B cell (primary cell): ENCODE measurements at regions not wholly inside any gene's neighbourhood (a gene's known extent, or its start where the extent isn't known, plus 50 kb on each side); places are given as distances from the start of the nearest gene placed in this dataset.

Experiments
- ATAC-seq: fragments of 200-7000 bp; cut with Tn5 transposase; one replicate; pipeline ENCODE4 v1.10.0; 2021; ENCODE audit warnings: low read depth, mild to moderate bottlenecking, moderate number of reproducible peaks, moderate library complexity
- CTCF ChIA-PET: fragments of 350-600 bp; sonication (Branson Sonifier 250); formaldehyde crosslinking; loops from one replicate; lab custom pipeline; 2021; ENCODE audit warnings: antibody characterized with exemption, inconsistent platforms; lab: Charles Lee
- POLR2A ChIA-PET: fragments of 350-600 bp; sonication (Branson Sonifier 250); formaldehyde crosslinking; loops from one replicate; lab custom pipeline; 2021; ENCODE audit warnings: antibody characterized with exemption; lab: Charles Lee
- DNase-seq: peaks from one replicate; pipeline ENCODE4 v3.0.0; 2013
- H2AFZ ChIP-seq: 2 replicates; pipeline ENCODE4 v1.6.1; 2012; ENCODE audit warnings: mild to moderate bottlenecking, low read depth, low read length; ENCODE audit not compliant: insufficient read depth, poor library complexity, severe bottlenecking
- H3K27ac ChIP-seq, 2 donors: 1 replicate in 1 of 2; 2 replicates in 1 of 2; pipeline ENCODE4 v1.5.1; 2012 to 2013; ENCODE audit warnings: low read length in 2 of 2, mild to moderate bottlenecking in 2 of 2, moderate library complexity in 1 of 2
- H3K27me3 ChIP-seq, 4 experiments: fragments of 200-600 bp in 1 of 4; sonication (generic) in 1 of 4; replicated peaks in 1 of 4; 1 replicate in 2 of 4; 2 replicates in 2 of 4; pipeline versions ENCODE4 v1.6.1 to v1.7.0; 2013 to 2016; ENCODE audit warnings: low read length in 3 of 4, mild to moderate bottlenecking in 2 of 4, mixed read lengths in 1 of 4, moderate library complexity in 1 of 4; ENCODE audit not compliant: insufficient read depth in 4 of 4, control insufficient read depth in 3 of 4; ENCODE audit errors: control extremely low read depth in 1 of 4
- H3K36me3 ChIP-seq, 2 experiments: replicated peaks in 1 of 2; 1 replicate in 1 of 2; 2 replicates in 1 of 2; pipeline versions ENCODE4 v1.6.1 to v1.7.1; 2013; ENCODE audit warnings: low read length in 1 of 2; ENCODE audit not compliant: insufficient read depth in 2 of 2, control insufficient read depth in 1 of 2; ENCODE audit errors: control extremely low read depth in 1 of 2, extremely low read depth in 1 of 2
- H3K4me1 ChIP-seq, 2 donors: fragments of 200-600 bp in 1 of 2; sonication (generic) in 1 of 2; 1 replicate in 1 of 2; 2 replicates in 1 of 2; pipeline versions ENCODE4 v1.5.1 to v1.6.1; 2013 to 2017; ENCODE audit warnings: low read length in 2 of 2; ENCODE audit not compliant: control insufficient read depth in 2 of 2, insufficient read depth in 2 of 2
- H3K4me2 ChIP-seq: replicated peaks from 2 replicates; pipeline ENCODE3; 2012; ENCODE audit warnings: mild to moderate bottlenecking, low read depth, low read length; ENCODE audit not compliant: poor library complexity, severe bottlenecking
- H3K4me3 ChIP-seq, 5 experiments: fragments of 200-600 bp in 1 of 5; sonication (generic) in 1 of 5; 1 replicate in 3 of 5; 2 replicates in 2 of 5; pipeline versions ENCODE4 v1.5.1 to v1.7.0; 2011 to 2016; ENCODE audit warnings: low read length in 4 of 5, mild to moderate bottlenecking in 4 of 5, low read depth in 2 of 5, control low read depth in 1 of 5, moderate library complexity in 1 of 5; ENCODE audit not compliant: insufficient read depth in 1 of 5; ENCODE audit errors: control extremely low read depth in 1 of 5, extremely low read depth in 1 of 5
- H3K79me2 ChIP-seq: fragments of 200-600 bp; sonication (generic); one replicate; pipeline ENCODE4 v1.6.0; 2016; ENCODE audit warnings: low read length; ENCODE audit not compliant: control insufficient read depth, insufficient read depth
- H3K9ac ChIP-seq: fragments of 200-600 bp; sonication (generic); 2 replicates; pipeline ENCODE4 v1.6.1; 2017; ENCODE audit warnings: mild to moderate bottlenecking, low read length, moderate library complexity
- H3K9me3 ChIP-seq, 3 donors: one replicate each; pipeline versions ENCODE4 v1.6.1 to v1.7.1; 2013; ENCODE audit warnings: low read length in 2 of 3; ENCODE audit not compliant: control insufficient read depth in 2 of 3, insufficient read depth in 1 of 3; ENCODE audit errors: control extremely low read depth in 1 of 3
- H4K20me1 ChIP-seq: 2 replicates; pipeline ENCODE4 v1.6.0; 2012; ENCODE audit warnings: mild to moderate bottlenecking, low read length; ENCODE audit not compliant: insufficient read depth, control insufficient read depth, poor library complexity, severe bottlenecking
- H3K27ac Mint-ChIP-seq: one replicate; pipeline ENCODE4 v1.8.0; 2021; ENCODE audit warnings: mixed read lengths
- H3K27me3 Mint-ChIP-seq: one replicate; pipeline ENCODE4 v1.8.0; 2021; ENCODE audit warnings: mixed read lengths
- H3K4me1 Mint-ChIP-seq: one replicate; pipeline ENCODE4 v1.8.0; 2021; ENCODE audit warnings: mixed read lengths
- H3K4me3 Mint-ChIP-seq: one replicate; pipeline ENCODE4 v1.8.0; 2021; ENCODE audit warnings: mixed read lengths
- H3K9me3 Mint-ChIP-seq: one replicate; pipeline ENCODE4 v1.8.0; 2022; ENCODE audit warnings: mixed read lengths; ENCODE audit not compliant: insufficient read depth
- CTCF ChIP-seq: fragments of 200-600 bp; IDR thresholded peaks from one replicate; pipeline ENCODE4 v1.8.0; 2022; ENCODE audit warnings: antibody characterized with exemption, mild to moderate bottlenecking
- EZH2 ChIP-seq: IDR thresholded peaks from 2 replicates; pipeline ENCODE4 v1.6.1; 2012; ENCODE audit warnings: borderline replicate concordance, low read depth, mild to moderate bottlenecking, moderate library complexity, low read length; ENCODE audit not compliant: insufficient read depth, poor library complexity, severe bottlenecking
- WGBS: methylation state at CpG from one replicate; pipeline ENCODE4 v1.1.5; 2013; ENCODE audit warnings: missing lambda C conversion rate; ENCODE audit not compliant: insufficient coverage; 5-methylcytosine and 5-hydroxymethylcytosine counted together
- intact Hi-C: fragments of 100-400 bp; cut with micrococcal nuclease; formaldehyde crosslinking; loops from one replicate; pipeline ENCODE4 v1.10.0; 2022

DNA sequence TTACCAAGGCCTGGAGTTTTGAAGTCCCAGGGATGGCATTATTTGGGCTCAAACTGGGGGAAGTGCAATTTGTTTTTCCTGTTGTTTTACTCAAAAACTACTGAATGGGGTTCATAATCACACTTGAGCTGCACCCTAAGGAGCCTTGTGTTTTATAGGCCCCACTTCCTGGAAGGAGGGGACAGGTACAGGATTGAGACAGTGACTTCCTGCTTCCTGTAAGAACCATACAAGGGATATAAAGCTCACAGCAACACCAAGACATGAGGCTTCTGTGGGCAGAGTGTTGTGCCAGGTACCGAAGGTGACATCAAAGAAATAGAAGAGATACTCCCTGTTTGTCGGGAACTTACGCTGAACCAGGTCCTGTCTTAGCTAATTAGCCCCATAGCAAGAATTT lies 70.4 kb upstream of the SKOR2 start:
- Histone ChIP-seq H3K4me3 (no peak overlapping the region), H3K9ac (no peak overlapping the region), H2AFZ (no peak overlapping the region), H3K9me3 (peaks cover 0 to under 1% (median 0%) of the 10 kb centered on the region in 3 donors), H3K4me2 (no peak overlapping the region), H3K79me2 (no peaks in the 10 kb centered on the region), H4K20me1 (no peaks in the 10 kb centered on the region), H3K27ac (no peak overlapping the region), H3K27me3 (no peaks in the 10 kb centered on the region), H3K4me1 (no peaks in the 10 kb centered on the region), H3K36me3 (no peaks in the 10 kb centered on the region)
- ChIA-PET POLR2A (no interaction called here), CTCF (no interaction called here)
- no peaks in the 10 kb centered on the region for H3K9me3 Mint-ChIP-seq
- H3K27me3 Mint-ChIP-seq, result peaks cover 29% of the 10 kb centered on the region
- ATAC-seq (no peak), DNase-seq (no peak)
- TF ChIP-seq EZH2 (no peak), CTCF (no peak)
- no peak overlapping the region for H3K27ac Mint-ChIP-seq
- H3K4me3 Mint-ChIP-seq, result no peak overlapping the region
- no peaks in the 10 kb centered on the region for H3K4me1 Mint-ChIP-seq
- intact Hi-C loops, result no loop called here
- 93% methylated on average over 3 of the region's 3 CpGs for WGBS

DNA sequence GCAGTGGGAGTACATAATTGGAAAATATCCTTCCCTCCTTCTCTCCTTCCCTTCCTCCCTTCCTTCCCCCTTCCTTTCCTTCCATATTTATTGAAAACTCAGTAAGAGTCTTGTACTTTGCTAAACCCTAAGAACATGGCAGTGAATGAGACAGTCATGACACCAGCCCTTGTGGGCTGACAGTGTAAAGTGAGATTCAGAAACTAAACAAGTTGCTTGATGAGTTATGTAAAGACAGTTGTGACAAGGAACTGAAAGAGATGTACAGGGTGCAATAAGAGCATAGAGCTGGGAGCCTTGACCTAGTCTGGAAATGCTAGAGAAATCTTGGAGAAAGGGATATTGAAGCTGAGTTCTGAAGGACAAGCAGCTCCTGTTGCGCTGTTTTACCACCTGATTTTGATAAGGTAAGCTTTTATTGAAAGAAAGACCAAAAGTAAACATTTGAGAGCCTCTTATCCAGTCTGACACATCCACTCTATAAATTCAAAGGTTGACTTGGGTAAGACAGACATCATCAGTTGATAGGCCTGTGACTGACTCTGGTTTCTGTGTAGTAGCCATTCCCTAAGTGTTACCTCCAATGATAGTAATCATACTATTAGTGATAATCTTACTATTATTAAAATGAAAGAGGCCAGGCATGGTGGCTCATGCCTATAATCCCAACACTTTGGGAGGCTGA lies 66.5 kb upstream of the SKOR2 start:
- no CpG with 5 or more reads among the region's 1 CpG for whole genome bisulfite sequencing
- H3K4me2 ChIP-seq, result no peak overlapping the region
- ATAC-seq (no peak), DNase-seq (no peak)
- H3K36me3 ChIP-seq, result no peaks in the 10 kb centered on the region
- H3K9me3 ChIP-seq, result no peaks in the 10 kb centered on the region
- H3K27me3 Mint-ChIP-seq, result peaks cover 29% of the 10 kb centered on the region
- no peak overlapping the region for H3K4me3 ChIP-seq
- no peak overlapping the region for H3K27ac Mint-ChIP-seq
- no peak for TF ChIP-seq EZH2
- no peak for TF ChIP-seq CTCF
- H3K9ac ChIP-seq, result no peak overlapping the region
- no peaks in the 10 kb centered on the region for H3K4me1 Mint-ChIP-seq
- H2AFZ ChIP-seq, result no peak overlapping the region
- no peaks in the 10 kb centered on the region for H3K79me2 ChIP-seq
- intact Hi-C loops, result no loop called here
- no peaks in the 10 kb centered on the region for H3K27me3 ChIP-seq
- ChIA-PET CTCF (no interaction called here), POLR2A (no interaction called here)
- no peaks in the 10 kb centered on the region for H3K9me3 Mint-ChIP-seq
- H4K20me1 ChIP-seq, result no peaks in the 10 kb centered on the region
- H3K27ac ChIP-seq, result no peak overlapping the region
- H3K4me1 ChIP-seq, result no peaks in the 10 kb centered on the region
- H3K4me3 Mint-ChIP-seq, result no peak overlapping the region
